ENCODE measurements at regions not wholly inside any gene's neighbourhood (a gene's known extent, or its start where the extent isn't known, plus 50 kb on each side); places are given as distances from the start of the nearest gene placed in this dataset.
"Not testable (repeated sequence)": the region's sequence is repeated elsewhere in the genome, so short reads cannot be mapped to it uniquely, and the experiment has no call there.

DNA sequence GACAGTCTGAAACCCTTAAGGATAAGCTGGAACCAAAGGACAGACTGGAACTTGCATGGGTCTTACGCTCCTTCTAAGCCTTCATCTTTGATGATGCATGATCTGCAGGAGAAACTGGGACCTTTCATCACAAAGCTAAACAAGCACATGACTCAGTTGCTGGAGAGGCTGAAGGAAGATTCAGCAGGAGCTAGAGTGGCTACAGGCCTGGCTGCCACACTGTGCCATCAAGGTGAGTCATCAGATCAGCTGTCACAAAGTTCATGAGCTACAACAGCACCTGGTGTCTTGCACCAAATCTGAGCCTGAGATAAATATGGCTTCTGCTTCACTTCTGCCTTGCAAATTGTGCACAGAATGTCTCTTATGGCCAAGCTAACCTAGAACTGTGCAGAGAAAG lies 95.5 kb upstream of the MARK1 start:
- no peaks in the 10 kb centered on the region for H3K36me3 ChIP-seq (ENCODE audit: insufficient read depth, low read length)
- H3K9me3 ChIP-seq (ENCODE audit: control insufficient read depth, insufficient read depth, low read length): no peaks in the 10 kb centered on the region
- H3K4me1 ChIP-seq (ENCODE audit: insufficient read depth, low read length): peaks cover 4% of the 10 kb centered on the region; the same call in 1 of the 2 replicates
- no peak overlapping the region for H3K9ac ChIP-seq (ENCODE audit: low read depth, low read length)

DNA sequence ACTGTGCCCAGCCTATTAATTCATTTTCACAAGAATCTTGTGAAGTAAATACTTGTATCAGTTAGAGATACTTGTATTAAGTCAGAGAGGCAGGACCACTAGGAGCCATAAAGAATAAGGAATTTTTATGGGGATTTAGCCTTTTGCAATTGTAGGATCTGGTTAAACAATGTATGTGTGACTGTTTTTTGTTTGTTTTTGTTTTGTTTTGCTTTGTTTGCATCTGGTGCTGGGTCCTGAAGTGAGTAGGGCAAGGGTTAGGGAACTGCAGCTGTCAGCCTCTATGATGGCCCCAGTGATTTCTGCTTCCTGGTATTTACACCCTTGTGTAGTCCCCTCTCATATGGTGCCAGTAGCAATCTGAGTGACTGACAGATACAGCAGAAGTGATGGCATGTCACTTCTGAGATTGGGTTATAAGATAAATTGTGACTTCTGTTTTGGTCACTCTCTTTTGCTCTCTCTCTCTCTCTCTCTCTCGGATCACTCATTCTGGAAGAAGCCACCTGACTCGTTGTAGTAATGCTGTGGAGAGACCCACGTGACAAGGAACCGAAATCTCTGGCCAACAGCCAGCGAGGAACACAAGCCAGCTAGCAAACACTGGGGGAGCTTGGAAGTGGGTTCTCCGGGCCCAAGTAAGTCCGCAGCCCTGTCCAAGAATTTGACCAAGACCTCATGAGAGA lies 96.2 kb upstream of the MARK1 start:
- Histone ChIP-seq H3K9me3 (ENCODE audit: control insufficient read depth, insufficient read depth, low read length) (no peaks in the 10 kb centered on the region), H3K36me3 (ENCODE audit: insufficient read depth, low read length) (no peaks in the 10 kb centered on the region), H3K4me1 (ENCODE audit: insufficient read depth, low read length) (peaks cover 4% of the 10 kb centered on the region; the same call in 1 of the 2 replicates), H3K9ac (ENCODE audit: low read depth, low read length) (no peak overlapping the region)

DNA sequence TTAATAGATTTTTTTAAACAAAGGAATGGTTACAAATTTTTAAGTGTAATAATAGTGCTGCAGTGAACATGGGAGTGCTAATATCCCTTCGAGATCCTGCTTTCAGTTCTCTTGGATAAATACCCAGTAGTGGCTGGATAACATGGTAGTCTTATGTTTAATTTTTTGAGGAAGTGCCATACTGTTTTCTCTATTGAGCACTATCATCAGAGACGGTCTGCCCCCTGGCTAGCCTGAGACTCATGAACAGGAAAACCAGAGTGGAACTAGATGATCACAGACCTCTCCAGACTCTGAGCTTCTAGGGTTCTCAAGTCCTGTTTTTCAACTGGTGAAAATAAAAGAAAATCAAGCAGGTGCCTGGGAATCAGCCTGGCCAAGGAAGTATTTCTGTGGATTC lies 97.3 kb upstream of the MARK1 start:
- no peaks in the 10 kb centered on the region for H3K36me3 ChIP-seq (ENCODE audit: insufficient read depth, low read length)
- peaks cover 4% of the 10 kb centered on the region; the same call in 1 of the 2 replicates for H3K4me1 ChIP-seq (ENCODE audit: insufficient read depth, low read length)
- no peak overlapping the region for H3K9ac ChIP-seq (ENCODE audit: low read depth, low read length)
- H3K9me3 ChIP-seq (ENCODE audit: control insufficient read depth, insufficient read depth, low read length): no peaks in the 10 kb centered on the region

DNA sequence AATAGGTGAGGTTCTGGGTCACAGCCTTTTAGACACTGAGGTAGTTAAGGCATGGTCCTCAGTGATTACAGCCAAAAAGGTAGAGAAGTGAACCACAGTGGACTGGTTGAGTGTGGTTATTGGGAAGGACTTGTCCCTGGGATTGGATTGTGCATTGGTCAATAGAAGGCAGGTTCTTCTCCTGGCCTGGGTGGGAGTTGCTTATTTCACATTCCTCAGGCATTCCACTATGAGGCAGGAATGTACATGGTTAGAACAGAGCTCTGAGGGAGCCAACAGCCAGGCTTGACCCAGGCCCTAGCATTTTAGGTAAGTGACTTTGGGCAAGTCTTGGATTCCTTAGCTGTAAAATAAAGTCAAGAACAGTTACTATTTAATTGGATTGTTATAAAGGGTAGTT lies 97.9 kb upstream of the MARK1 start:
- peaks cover 5% of the 10 kb centered on the region; the same call in 1 of the 2 replicates for H3K4me1 ChIP-seq (ENCODE audit: insufficient read depth, low read length)
- no peaks in the 10 kb centered on the region for H3K9me3 ChIP-seq (ENCODE audit: control insufficient read depth, insufficient read depth, low read length)
- H3K36me3 ChIP-seq (ENCODE audit: insufficient read depth, low read length): no peaks in the 10 kb centered on the region
- H3K9ac ChIP-seq (ENCODE audit: low read depth, low read length): no peak overlapping the region

DNA sequence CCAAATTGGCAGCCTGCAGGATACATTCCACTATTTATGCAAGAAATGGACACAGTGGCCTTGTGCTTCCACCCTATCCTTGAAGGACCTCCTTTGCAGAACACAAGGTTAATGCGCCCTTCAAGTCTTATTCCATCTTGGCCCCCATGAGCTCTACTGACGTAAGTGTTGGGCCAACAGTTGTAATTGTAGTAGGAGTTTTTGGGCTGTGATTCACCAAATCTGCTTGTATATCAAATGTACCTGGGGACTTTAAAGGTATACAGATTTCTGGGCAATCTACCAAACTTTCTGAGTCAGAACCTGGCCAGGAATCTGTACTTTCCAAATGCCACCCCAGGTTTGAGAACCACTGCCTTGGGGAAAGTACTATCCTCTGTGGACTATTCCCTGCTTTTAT lies 100.9 kb upstream of the MARK1 start:
- Histone ChIP-seq H3K9ac (ENCODE audit: low read depth, low read length) (no peak overlapping the region), H3K9me3 (ENCODE audit: control insufficient read depth, insufficient read depth, low read length) (no peaks in the 10 kb centered on the region), H3K4me1 (ENCODE audit: insufficient read depth, low read length) (peaks cover 13% of the 10 kb centered on the region; the same call in 1 of the 2 replicates), H3K36me3 (ENCODE audit: insufficient read depth, low read length) (no peaks in the 10 kb centered on the region)

DNA sequence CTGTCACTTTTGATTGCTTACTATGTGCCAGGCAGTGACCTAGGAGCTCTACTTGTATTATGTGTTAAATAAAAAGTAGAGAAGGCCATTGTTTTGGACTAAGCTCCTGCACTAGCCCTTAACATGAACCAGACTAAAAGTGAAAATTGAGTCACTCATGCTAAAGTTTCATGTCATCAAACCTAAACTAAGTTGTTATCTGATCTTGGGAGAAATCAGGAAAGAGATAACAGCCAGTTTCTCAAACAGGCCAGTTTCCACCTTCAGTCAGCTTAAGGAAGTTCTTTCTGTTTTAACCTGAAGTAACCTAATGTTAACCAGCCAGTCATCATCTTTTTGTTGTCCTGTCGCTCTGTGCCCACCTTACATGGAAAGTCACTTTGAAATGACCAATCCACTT lies 102.1 kb upstream of the MARK1 start:
- Histone ChIP-seq H3K9me3 (ENCODE audit: control insufficient read depth, insufficient read depth, low read length) (no peaks in the 10 kb centered on the region), H3K9ac (ENCODE audit: low read depth, low read length) (no peak overlapping the region), H3K36me3 (ENCODE audit: insufficient read depth, low read length) (no peaks in the 10 kb centered on the region), H3K4me1 (ENCODE audit: insufficient read depth, low read length) (peaks cover 13% of the 10 kb centered on the region; the same call in 1 of the 2 replicates)

DNA sequence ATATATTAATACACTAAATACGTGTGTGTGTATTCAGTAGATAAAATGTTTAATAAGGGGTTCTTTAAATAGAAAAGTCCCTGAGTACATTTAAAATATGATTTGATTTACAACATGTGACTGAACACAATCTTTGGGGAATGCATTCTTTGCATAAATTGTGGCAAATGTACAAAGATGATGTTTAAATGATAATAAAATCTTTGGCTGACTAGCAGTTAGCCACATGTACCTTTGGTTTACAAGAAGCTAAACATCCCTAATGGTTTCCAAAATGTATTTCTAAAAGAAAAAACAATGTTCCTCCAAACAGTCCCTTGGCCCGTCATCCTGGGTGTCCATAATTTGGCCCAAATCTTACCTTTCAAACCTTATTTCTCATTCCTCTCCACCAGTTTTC lies 106.4 kb upstream of the MARK1 start:
- Histone ChIP-seq H3K9ac (ENCODE audit: low read depth, low read length) (no peak overlapping the region), H3K9me3 (ENCODE audit: control insufficient read depth, insufficient read depth, low read length) (no peaks in the 10 kb centered on the region), H3K36me3 (ENCODE audit: insufficient read depth, low read length) (no peaks in the 10 kb centered on the region), H3K4me1 (ENCODE audit: insufficient read depth, low read length) (peaks cover 9% of the 10 kb centered on the region; the same call in 1 of the 2 replicates)

DNA sequence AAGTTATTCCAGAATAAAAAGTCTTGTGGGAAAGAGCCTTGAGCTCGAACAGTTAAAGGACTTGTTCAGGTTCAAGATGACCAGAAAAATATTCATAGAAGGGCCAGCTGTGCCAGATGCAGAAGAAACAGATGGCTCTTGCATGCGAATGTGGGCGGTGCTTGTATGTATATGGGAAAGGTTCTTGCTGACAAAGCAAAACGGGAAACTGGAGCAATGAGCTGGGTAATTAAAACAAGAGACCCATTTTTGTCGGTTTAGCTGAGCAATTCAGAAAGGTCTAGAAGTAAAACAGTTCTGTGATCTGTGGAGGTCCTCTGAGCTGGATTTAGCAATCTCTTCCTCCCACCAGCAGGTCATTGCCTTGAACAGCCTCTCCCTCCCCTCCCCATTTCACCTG lies 107.2 kb upstream of the MARK1 start:
- Histone ChIP-seq H3K36me3 (ENCODE audit: insufficient read depth, low read length) (no peaks in the 10 kb centered on the region), H3K9me3 (ENCODE audit: control insufficient read depth, insufficient read depth, low read length) (no peaks in the 10 kb centered on the region), H3K9ac (ENCODE audit: low read depth, low read length) (no peak overlapping the region), H3K4me1 (ENCODE audit: insufficient read depth, low read length) (peaks cover 9% of the 10 kb centered on the region; the same call in 1 of the 2 replicates)

DNA sequence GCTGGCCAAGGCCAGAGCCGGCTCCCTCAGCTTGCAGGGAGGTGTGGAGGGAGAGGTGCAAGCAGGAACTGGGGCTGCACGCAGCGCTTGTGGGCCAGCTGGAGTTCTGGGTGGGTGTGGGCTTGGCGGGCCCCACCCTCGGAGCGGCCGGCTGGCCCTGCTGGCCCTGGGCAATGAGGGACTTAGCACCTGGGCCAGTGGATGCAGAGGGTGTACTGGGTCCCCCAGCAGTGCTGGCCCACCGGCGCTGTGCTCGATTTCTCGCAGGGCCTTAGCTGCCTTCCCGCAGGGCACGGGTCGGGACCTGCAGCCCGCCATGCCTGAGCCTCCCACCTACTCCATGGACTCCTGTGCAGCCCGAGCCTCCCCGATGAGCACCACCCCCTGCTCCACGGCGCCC lies 115.6 kb upstream of the MARK1 start:
- H3K4me1 ChIP-seq (ENCODE audit: insufficient read depth, low read length): peaks cover 16% of the 10 kb centered on the region; the same call in 1 of the 2 replicates
- H3K9ac ChIP-seq (ENCODE audit: low read depth, low read length); H3K9me3 ChIP-seq (ENCODE audit: control insufficient read depth, insufficient read depth, low read length); H3K36me3 ChIP-seq (ENCODE audit: insufficient read depth, low read length): not testable (repeated sequence)

DNA sequence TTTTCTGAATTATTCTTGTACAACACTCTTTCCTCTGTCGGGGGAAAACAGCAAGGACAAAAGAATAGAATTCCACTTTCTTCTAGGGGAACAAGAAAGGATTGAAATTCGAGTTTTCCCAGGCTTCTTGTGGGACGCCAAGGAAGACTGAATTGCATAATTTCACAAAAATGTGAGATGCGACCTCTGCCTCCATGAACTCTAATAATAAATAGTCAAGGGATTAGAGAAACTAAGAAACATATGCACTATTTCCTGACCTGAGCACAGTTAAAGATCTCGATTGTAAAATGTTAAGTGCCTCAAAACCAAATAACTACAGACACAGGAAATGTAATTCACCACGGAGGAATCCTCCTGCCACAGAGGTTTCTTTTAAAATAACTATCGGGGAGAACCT lies 117.3 kb upstream of the MARK1 start:
- peaks cover 16% of the 10 kb centered on the region; the same call in 1 of the 2 replicates for H3K4me1 ChIP-seq (ENCODE audit: insufficient read depth, low read length)
- no peak overlapping the region for H3K9ac ChIP-seq (ENCODE audit: low read depth, low read length)
- H3K36me3 ChIP-seq (ENCODE audit: insufficient read depth, low read length): no peaks in the 10 kb centered on the region
- no peaks in the 10 kb centered on the region for H3K9me3 ChIP-seq (ENCODE audit: control insufficient read depth, insufficient read depth, low read length)

DNA sequence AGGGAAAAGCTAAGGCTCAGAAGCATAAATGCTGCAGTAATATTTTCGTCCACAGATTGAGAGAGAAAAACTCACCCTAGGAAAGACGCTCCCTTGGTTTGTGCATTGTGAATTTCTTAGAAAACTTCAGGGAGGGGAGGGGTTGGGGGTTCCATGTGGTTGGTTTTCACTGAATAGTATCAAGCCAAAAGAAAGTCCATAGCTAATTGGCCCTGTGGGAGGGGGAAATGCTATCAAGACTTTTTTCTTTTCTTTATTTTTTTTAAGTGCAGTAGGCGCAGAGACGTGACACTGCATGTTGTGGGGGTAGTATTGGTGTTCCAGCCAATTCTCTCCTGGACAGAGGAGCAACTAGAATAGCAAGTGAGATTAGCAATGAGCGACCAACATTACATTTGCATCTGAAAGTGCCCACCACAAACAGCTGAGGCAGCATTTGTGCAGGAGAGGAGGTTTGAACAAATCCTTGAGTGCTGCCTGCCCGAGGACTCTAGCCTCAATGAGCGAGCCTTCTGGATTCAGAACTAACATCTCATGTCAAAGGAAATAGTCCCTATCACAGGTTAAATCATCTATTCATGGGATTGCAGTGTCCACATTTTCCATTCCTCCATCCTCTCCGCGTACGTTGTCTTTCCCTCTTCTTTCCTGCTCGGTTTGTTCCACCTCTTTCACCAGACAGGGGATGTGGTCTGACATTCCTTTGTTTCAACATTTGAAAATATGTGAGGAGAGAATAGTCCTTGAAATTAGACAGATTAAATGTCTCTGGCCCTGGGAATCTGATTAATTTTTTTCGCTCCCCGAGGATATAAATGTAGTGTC lies 118.0 kb upstream of the MARK1 start:
- H3K9ac ChIP-seq (ENCODE audit: low read depth, low read length): no peak overlapping the region
- peaks cover 16% of the 10 kb centered on the region; the same call in 1 of the 2 replicates for H3K4me1 ChIP-seq (ENCODE audit: insufficient read depth, low read length)
- H3K36me3 ChIP-seq (ENCODE audit: insufficient read depth, low read length): no peaks in the 10 kb centered on the region
- H3K9me3 ChIP-seq (ENCODE audit: control insufficient read depth, insufficient read depth, low read length): no peaks in the 10 kb centered on the region

DNA sequence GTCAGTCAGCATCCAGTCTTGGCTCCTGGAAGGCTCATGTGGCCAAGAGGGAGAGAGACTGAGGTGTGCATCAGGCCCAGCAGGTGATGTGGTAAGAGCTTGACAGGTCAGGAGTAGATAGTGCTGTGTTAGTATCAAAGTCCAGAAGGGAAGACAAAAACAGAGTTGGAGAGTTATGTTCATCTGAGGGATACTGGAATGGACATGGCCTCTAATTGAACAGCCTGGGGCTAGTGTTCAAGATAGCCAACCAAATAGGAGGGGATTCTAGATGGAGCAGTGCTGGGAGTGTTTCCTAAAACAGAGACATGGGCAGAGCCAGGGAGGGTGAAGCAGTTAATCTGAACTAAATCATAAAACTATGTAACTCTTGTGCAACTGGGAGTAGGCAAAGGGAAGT lies 120.7 kb upstream of the MARK1 start:
- Histone ChIP-seq H3K9me3 (ENCODE audit: control insufficient read depth, insufficient read depth, low read length) (no peaks in the 10 kb centered on the region), H3K4me1 (ENCODE audit: insufficient read depth, low read length) (peaks cover 16% of the 10 kb centered on the region; the same call in 1 of the 2 replicates), H3K36me3 (ENCODE audit: insufficient read depth, low read length) (no peaks in the 10 kb centered on the region), H3K9ac (ENCODE audit: low read depth, low read length) (no peak overlapping the region)

DNA sequence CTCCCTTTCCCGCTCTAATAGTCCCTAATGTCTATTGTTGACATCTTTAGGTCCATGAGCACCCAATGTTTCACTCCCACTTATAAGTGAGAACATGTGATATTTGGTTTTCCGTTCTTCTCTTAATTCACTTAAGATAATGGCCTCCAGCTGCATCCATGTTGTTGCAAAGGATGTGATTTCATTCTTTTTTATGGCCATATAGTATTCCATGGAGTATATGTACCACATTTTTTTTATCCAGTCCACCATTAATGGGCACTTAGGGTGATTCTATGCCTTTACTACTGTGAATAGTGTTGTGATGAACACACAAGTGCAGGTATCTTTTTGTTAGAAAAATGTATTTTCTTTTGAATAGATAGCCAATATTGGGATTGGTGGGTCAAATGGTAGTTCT lies 126.0 kb upstream of the RAB3GAP2 start:
- H3K9me3 ChIP-seq (ENCODE audit: control insufficient read depth, insufficient read depth, low read length): no peaks in the 10 kb centered on the region

DNA sequence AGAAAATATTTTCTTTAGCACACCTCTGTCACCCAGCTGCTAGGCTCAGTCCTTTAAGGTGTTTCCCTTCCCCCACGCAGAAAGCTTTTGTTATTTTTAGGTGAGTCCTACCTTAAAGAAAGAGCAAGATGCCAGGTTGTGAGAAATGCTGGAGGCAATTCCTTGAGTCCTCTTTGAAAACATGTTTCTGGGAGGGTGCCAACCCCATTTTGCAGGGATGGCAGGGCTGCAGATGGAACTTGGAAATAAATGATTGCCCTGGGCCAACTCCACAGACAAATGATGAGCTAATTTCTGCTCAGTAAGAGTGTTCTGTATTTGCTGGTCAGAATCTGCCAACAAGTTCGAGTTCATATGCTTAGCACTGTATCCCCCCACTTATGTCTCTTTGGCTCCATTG lies 119.2 kb upstream of the RAB3GAP2 start:
- Histone ChIP-seq H3K9me3 (ENCODE audit: control insufficient read depth, insufficient read depth, low read length) (no peaks in the 10 kb centered on the region), H3K4me1 (ENCODE audit: insufficient read depth, low read length) (peaks cover 9% of the 10 kb centered on the region), H3K36me3 (ENCODE audit: insufficient read depth, low read length) (no peaks in the 10 kb centered on the region), H3K9ac (ENCODE audit: low read depth, low read length) (no peak overlapping the region)

More for the DNA sequence above, 126.0 kb upstream of the RAB3GAP2 start:
- Histone ChIP-seq H3K36me3 (ENCODE audit: insufficient read depth, low read length) (no peaks in the 10 kb centered on the region), H3K9ac (ENCODE audit: low read depth, low read length) (no peak overlapping the region), H3K4me1 (ENCODE audit: insufficient read depth, low read length) (no peaks in the 10 kb centered on the region)

DNA sequence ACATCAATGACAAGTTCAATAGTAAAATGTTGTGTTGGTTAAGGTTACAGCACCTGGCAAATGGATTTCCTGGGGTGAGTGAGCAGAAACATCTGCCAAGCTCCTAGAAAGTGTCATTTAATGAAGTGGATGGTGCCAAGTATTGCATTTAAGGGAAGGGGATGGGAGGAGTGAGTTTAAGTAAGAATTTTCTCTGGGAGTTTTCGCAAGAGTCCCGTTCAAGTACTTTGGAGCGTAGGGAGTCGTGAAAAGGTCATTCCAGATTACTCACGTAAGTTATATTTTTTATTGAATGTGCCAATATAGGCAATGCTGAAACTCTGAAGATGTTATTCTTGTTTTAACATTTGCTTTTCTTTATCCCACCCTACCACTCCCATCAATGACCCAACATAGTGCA lies 117.4 kb upstream of the RAB3GAP2 start:
- Histone ChIP-seq H3K9me3 (ENCODE audit: control insufficient read depth, insufficient read depth, low read length) (no peaks in the 10 kb centered on the region), H3K36me3 (ENCODE audit: insufficient read depth, low read length) (no peaks in the 10 kb centered on the region), H3K4me1 (ENCODE audit: insufficient read depth, low read length) (peaks cover 9% of the 10 kb centered on the region), H3K9ac (ENCODE audit: low read depth, low read length) (no peak overlapping the region)
